OCI-LY1 (cell line): ENCODE measurements at regions not wholly inside any gene's neighbourhood (a gene's known extent, or its start where the extent isn't known, plus 50 kb on each side); places are given as distances from the start of the nearest gene placed in this dataset.

ENCODE experiments used
- EZH2 ChIP-seq: fragments of 200-600 bp; sonication (generic), shearing (Covaris generic); IDR thresholded peaks from 2 replicates; pipeline ENCODE4 v1.8.0; 2017; ENCODE audit warnings: borderline replicate concordance, mixed run types, mild to moderate bottlenecking, antibody characterized with exemption, low read length, moderate library complexity, mixed read lengths
- TF ChIP-seq, protein P1 (sequence below): fragments of 200-600 bp; sonication (generic), shearing (Covaris generic); IDR thresholded peaks from 2 replicates; pipeline ENCODE4 v1.5.1; 2017; ENCODE audit warnings: mild to moderate bottlenecking, antibody characterized with exemption, low read length, moderate library complexity, mixed read lengths

DNA sequence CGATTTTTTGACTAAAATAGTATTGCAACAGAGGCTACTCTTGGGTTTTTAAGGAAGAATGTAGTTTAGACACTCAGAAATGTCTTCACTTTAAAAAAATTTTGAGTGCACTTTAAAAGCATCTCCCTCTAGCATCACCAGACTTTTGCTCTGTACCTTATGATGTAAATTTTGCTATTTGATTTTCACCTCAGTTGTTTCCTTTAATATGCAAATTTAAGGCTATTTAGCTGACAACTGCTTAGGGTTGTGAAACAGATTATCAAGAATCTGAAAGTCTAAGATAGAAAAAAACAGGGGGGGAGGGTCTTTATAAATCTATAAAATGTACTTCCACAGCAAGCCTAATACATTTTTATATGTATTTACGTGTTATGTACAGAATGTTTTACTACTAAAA lies 92.9 kb upstream of the USP38 start:
- TF ChIP-seq, protein P1, sequence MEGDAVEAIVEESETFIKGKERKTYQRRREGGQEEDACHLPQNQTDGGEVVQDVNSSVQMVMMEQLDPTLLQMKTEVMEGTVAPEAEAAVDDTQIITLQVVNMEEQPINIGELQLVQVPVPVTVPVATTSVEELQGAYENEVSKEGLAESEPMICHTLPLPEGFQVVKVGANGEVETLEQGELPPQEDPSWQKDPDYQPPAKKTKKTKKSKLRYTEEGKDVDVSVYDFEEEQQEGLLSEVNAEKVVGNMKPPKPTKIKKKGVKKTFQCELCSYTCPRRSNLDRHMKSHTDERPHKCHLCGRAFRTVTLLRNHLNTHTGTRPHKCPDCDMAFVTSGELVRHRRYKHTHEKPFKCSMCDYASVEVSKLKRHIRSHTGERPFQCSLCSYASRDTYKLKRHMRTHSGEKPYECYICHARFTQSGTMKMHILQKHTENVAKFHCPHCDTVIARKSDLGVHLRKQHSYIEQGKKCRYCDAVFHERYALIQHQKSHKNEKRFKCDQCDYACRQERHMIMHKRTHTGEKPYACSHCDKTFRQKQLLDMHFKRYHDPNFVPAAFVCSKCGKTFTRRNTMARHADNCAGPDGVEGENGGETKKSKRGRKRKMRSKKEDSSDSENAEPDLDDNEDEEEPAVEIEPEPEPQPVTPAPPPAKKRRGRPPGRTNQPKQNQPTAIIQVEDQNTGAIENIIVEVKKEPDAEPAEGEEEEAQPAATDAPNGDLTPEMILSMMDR = no peak
- TF ChIP-seq EZH2 = no peak
